HG03442 (cell line): ENCODE measurements at regions not wholly inside any gene's neighbourhood (a gene's known extent, or its start where the extent isn't known, plus 50 kb on each side); places are given as distances from the start of the nearest gene placed in this dataset.

Experiments
- ATAC-seq: cut with Tn5 transposase; IDR thresholded peaks from one replicate; pipeline ENCODE4 v1.9.1; 2021; ENCODE audit warnings: mild to moderate bottlenecking, moderate library complexity; ENCODE audit not compliant: unreplicated experiment

- no peak for ATAC-seq
These were observed 113.9 kb downstream of the THNSL2 start for GRCh38 chr2:88283886-88284592.

DNA sequence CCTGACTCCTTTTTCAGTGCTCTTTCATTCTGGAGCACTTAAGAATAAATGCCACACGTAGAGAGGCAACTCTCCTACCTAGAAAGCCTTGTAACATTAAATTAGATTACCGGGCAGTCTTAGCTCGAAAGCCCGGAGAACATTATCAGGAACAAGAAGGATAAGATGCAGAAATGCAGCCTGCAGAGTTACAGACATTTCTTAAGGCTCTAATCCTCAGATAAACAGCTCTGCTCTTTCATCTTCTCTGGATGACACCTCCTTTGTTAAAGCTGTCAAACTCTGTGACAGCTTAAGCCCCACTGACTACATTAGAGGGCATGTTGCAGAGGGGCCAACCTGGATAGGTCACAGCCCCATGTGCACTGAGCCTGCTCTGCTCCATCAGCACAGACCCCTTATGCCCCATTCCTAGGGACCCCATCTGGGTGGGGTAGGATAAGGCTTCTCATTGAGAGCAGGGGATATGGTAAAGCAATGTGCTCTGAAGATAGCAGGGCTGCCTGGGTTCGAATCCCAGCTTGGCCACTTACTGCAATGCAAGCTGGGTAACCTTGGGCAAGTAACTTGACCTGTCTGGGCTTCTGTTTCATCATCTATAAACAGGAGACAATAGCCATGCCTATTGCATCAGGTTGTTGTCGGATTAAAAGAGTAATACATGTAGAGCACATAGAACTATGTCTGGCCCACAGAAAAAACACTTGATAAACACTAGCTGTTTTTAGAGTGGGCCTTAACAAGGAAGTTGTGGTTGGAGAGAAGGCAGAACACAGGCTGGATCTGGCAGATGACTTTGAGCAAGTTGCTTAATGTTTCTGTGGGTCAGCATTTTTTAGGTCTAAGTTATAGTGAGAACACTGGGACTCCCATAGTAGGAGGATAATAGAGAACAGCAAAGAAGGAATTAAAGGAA, 111.4 kb downstream of the THNSL2 start:
- ATAC-seq, result no peak

DNA sequence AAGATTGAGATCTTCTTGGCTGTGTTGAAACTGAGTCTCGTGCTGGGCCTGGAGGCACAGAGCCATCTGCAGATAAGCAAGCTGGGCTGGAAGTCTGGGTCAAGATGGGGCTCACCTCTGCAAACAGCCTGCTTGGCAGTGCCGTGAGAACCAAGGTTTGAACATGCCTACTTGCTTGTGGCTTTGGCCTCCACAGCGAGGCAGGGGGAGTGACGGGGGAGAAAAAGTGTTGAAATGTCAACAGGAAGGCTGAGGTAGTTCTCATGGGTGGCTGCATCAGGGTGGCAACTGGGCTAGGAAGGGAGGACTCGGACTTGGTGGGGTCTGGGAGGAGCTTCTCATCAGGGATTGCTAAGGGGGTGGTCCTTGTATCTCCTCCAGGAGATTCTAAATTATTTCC, 99.7 kb downstream of the THNSL2 start:
- no peak for ATAC-seq

GRCh38 chr2:88265352-88266303, 95.5 kb downstream of the THNSL2 start:
- peak; percentile 95 for ATAC-seq

DNA sequence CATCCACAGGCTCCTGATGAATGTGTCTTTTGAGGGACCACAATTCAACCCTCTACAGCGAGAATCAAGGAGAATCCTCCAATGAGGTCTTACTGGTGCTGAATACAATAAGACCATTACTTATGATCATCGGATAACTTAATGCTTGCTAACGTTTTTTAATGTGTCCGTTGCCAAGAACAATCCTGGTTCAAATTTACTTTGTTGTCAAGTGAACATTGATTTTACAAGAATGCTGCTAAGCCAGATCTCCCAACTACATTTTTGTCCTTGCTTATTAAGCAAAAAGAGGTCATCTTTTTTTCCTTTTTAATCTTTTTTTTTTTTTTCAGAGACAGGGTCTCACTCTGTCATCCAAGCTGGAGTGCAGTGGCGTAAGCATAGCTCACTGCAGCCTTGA, 93.7 kb downstream of the THNSL2 start:
- ATAC-seq, result no peak

- ATAC-seq, result no peak
These were observed 91.6 kb downstream of the THNSL2 start for GRCh38 chr2:88261725-88262124.

GRCh38 chr2:88258208-88258607, 88.1 kb downstream of the THNSL2 start:
- ATAC-seq, result no peak

DNA sequence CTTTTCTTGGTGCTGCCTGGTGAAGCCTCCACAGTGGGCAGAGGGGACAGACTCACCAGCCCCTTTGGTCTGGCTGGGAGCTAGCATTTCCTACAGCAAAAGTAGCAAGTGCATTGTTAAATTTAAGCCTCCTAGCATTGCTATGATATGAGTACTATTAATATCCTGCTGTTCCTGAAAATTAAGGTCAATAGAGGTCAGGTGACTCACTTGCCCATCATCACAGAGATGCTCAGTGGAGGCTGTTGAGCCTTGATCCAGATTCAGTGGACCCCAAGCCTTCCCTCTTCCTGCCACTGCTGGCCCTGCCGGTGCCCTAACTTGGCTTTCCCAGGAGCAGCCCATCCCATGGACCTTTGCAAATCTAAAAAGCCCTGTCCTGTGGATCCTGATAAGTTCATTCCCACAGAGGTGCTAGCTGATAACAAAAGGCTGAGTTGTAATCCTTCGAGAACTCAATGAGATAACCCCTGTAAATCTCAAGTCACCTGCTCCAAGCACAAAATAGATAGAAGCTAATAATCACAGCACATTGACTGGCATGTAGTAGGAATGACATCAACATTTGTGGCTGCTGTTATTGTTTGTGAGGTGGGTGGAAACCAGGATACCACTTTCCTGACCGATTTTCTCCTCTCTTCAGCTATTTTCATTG, 84.4 kb downstream of the THNSL2 start:
- ATAC-seq, result no peak

DNA sequence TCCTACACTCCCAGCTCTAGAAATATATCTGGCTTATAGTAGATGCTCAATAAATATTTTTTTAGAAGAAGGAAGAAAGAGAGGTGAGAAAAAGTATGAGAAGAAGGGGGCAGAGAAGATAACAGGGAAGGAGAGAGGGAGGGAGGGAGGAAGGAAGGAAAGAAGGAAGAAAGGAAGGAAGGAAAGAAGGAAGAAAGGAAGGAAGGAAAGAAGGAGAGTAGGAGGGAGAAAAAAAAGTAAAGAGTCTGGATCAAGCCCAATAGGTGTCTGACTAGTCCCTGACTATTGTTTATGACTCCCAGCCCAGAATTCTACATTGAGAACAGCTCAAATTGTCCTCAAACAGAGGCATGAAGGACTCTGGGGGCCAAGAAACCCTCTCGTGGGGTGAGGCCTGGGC, 83.9 kb downstream of the THNSL2 start:
- no peak for ATAC-seq

DNA sequence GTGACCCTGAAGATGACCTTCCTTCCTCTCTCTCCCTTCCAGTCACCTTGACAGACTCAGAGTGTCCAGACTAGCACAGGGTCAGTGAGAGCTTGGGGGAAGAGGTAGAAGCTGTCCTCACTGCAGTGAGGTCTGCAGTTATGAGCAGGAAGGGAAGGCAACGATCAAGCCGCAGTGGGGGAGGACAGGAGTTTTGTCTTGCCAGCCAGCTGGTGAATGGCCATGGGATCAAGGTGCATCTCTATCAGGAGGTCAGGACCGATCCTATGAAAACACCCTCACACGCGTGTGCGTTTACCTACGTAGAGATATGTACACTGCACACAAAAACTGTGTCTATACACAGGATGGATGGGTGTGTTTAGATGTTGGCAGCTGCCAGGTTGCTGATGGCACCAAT, 83.2 kb downstream of the THNSL2 start:
- no peak for ATAC-seq

DNA sequence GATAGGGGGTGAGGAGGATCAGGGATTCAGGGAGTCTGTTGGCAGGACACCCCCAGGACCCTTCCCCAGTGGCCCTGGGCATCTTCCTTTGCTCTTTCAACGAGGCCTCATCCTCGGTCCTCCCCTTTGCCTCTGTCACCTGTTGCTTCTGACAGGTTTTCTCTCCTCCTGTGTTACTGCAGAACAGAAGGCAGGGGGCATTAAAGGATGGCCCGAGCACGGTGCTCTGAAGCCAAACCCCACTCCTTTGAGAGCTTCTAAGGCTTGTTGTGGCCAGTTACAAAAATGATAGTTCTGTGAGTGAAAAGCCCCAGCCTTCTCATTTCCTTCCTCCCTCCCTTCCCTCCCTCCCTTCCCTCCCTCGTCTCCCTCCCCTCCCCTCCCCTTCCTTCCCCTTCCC, 82.5 kb downstream of the THNSL2 start:
- ATAC-seq, result no peak

DNA sequence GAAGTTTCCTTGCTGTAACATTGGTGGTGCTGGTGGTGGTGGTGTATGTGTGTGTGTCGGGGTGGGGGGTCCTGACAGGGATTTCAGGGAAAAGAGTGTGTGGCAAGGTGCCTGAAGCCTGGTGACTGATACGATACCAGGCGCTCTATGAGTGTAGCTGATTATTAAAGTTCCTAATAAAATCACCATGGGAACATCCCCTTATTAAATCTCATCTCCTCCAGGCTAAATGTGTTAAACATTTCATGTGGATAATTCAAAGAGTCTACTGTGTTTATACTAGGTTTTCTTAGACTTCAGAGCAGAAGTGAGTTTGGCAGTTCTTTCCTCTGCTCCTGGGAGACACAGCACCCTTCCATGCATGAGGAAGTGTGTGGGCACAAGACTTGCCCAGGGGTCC, 82.0 kb downstream of the THNSL2 start:
- ATAC-seq, result no peak

GRCh38 chr2:88250404-88250803, 80.3 kb downstream of the THNSL2 start:
- ATAC-seq, result no peak

GRCh38 chr2:88248280-88248828, 78.2 kb downstream of the THNSL2 start:
- no peak for ATAC-seq

- no peak for ATAC-seq
These were observed 77.4 kb downstream of the THNSL2 start for GRCh38 chr2:88247531-88247930.

DNA sequence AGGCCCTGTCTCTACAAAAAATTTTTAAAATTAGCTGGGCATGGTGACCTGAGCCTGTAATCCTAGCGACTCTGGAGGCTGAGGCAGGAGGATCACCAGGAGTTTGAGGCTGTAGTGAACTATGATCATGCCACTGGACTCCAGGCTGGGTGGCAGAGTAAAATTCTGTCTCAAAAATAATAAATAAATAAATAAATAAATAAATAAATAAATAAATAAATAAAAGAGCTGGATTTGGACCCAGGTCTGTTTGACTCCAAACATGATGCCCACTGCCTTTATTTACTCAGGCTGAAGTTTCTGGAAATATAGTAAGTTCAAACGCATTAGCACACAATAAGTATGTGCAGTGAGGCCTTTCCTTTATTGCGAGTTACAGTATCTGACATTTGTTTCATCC, 75.0 kb downstream of the THNSL2 start:
- no peak for ATAC-seq

DNA sequence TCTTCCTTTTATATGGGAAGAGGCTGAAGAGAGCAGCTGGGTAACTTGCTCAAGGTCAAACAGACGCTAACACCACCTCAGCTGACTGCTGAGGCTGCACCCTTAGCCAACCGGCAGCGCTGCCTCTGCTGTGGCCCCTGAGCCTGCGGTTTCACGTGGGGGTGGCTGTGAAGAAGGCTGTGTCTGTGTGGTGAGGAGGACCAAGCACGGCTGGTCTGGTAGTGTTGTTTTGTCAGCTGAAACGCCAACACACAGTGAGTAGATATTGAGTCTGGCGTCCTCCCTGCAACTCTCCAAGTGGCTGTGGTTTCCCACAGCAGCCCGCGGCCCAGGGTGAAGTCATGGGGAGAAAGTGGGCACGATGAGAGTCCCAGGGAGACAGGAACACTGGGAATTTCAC, 69.6 kb downstream of the THNSL2 start:
- no peak for ATAC-seq

GRCh38 chr2:88236666-88237065, 66.5 kb downstream of the THNSL2 start:
- no peak for ATAC-seq
